CD14-positive monocyte (primary cell): ENCODE measurements at regions not wholly inside any gene's neighbourhood (a gene's known extent, or its start where the extent isn't known, plus 50 kb on each side); places are given as distances from the start of the nearest gene placed in this dataset.

ENCODE experiments used
- DNase-seq, 3 donors: peaks; one replicate each; pipeline ENCODE4 v3.0.0-alpha.2; 2011 to 2022
- H2AFZ ChIP-seq: 2 replicates; pipeline ENCODE4 v1.6.0; 2012; ENCODE audit warnings: mild to moderate bottlenecking, low read depth, low read length, inconsistent platforms; ENCODE audit not compliant: insufficient read depth, poor library complexity, severe bottlenecking
- H3K27ac ChIP-seq, 2 donors: 1 replicate in 1 of 2; 2 replicates in 1 of 2; pipeline ENCODE4 v1.5.1; 2012 to 2013; ENCODE audit warnings: low read length in 2 of 2, control low read depth in 1 of 2, inconsistent platforms in 1 of 2, low read depth in 1 of 2, mild to moderate bottlenecking in 1 of 2
- H3K27me3 ChIP-seq, 2 donors: one replicate each; pipeline versions ENCODE4 v1.6.0 to v1.6.1; 2011 to 2013; ENCODE audit warnings: low read length in 2 of 2; ENCODE audit not compliant: control insufficient read depth in 2 of 2, insufficient read depth in 2 of 2
- H3K36me3 ChIP-seq, 2 donors: replicated peaks in 1 of 2; 1 replicate in 1 of 2; 2 replicates in 1 of 2; pipeline versions ENCODE4 v1.5.1 to v1.6.1; 2012 to 2013; ENCODE audit warnings: low read length in 2 of 2, control low read depth in 1 of 2, inconsistent platforms in 1 of 2, mild to moderate bottlenecking in 1 of 2; ENCODE audit not compliant: insufficient read depth in 2 of 2, control insufficient read depth in 1 of 2
- H3K4me1 ChIP-seq, 2 donors: 1 replicate in 1 of 2; 2 replicates in 1 of 2; pipeline versions ENCODE4 v1.5.1 to v1.6.1; 2012 to 2013; ENCODE audit warnings: low read length in 2 of 2, control low read depth in 1 of 2, inconsistent platforms in 1 of 2, mild to moderate bottlenecking in 1 of 2, moderate library complexity in 1 of 2; ENCODE audit not compliant: insufficient read depth in 2 of 2, control insufficient read depth in 1 of 2
- H3K4me2 ChIP-seq: replicated peaks from 2 replicates; pipeline ENCODE3; 2012; ENCODE audit warnings: low read length, moderate library complexity, mild to moderate bottlenecking; ENCODE audit not compliant: poor library complexity, severe bottlenecking; ENCODE audit errors: extremely low read depth
- H3K4me3 ChIP-seq, 3 experiments: fragments of 200-600 bp in 1 of 3; sonication (generic) in 1 of 3; replicated peaks in 1 of 3; 1 replicate in 2 of 3; 2 replicates in 1 of 3; pipeline ENCODE4 v1.5.1; 2011 to 2013; ENCODE audit warnings: low read length in 3 of 3, mild to moderate bottlenecking in 3 of 3, control low read depth in 2 of 3, low read depth in 2 of 3, inconsistent platforms in 1 of 3, moderate library complexity in 1 of 3
- H3K79me2 ChIP-seq: 2 replicates; pipeline ENCODE4 v1.6.0; 2012; ENCODE audit warnings: mild to moderate bottlenecking, control low read depth, inconsistent platforms, low read length, moderate library complexity; ENCODE audit not compliant: insufficient read depth
- H3K9ac ChIP-seq: 2 replicates; pipeline ENCODE4 v1.6.0; 2017; ENCODE audit warnings: low read length, mild to moderate bottlenecking; ENCODE audit not compliant: insufficient read depth, poor library complexity, severe bottlenecking
- H3K9me3 ChIP-seq, 2 donors: replicated peaks in 1 of 2; 1 replicate in 1 of 2; 2 replicates in 1 of 2; pipeline versions ENCODE4 v1.5.1 to v1.6.1; 2012 to 2013; ENCODE audit warnings: low read length in 2 of 2, control low read depth in 1 of 2; ENCODE audit not compliant: control insufficient read depth in 1 of 2, insufficient read depth in 1 of 2
- H4K20me1 ChIP-seq: 2 replicates; pipeline ENCODE4 v1.6.0; 2012; ENCODE audit warnings: mild to moderate bottlenecking, low read length, control low read depth, moderate library complexity; ENCODE audit not compliant: insufficient read depth
- H3K27ac Mint-ChIP-seq, 7 donors: one replicate each; pipeline ENCODE4 v1.8.0; 2020; ENCODE audit warnings: mild to moderate bottlenecking in 7 of 7, mixed read lengths in 7 of 7, moderate library complexity in 6 of 7, inconsistent platforms in 2 of 7
- H3K27me3 Mint-ChIP-seq, 3 donors: one replicate each; pipeline ENCODE4 v1.8.0; 2021 to 2022; ENCODE audit warnings: low read depth in 3 of 3, mild to moderate bottlenecking in 3 of 3, mixed read lengths in 3 of 3, moderate library complexity in 3 of 3, inconsistent platforms in 1 of 3
- H3K36me3 Mint-ChIP-seq, 2 donors: one replicate each; pipeline ENCODE4 v1.8.0; 2020; ENCODE audit warnings: mixed read lengths in 2 of 2, inconsistent platforms in 1 of 2, mild to moderate bottlenecking in 1 of 2
- H3K4me1 Mint-ChIP-seq: one replicate; pipeline ENCODE4 v1.8.0; 2020; ENCODE audit warnings: mild to moderate bottlenecking, mixed read lengths
- H3K4me3 Mint-ChIP-seq, 2 donors: one replicate each; pipeline ENCODE4 v1.8.0; 2020; ENCODE audit warnings: mild to moderate bottlenecking in 2 of 2, mixed read lengths in 2 of 2, moderate library complexity in 1 of 2
- H3K9me3 Mint-ChIP-seq, 7 donors: one replicate each; pipeline ENCODE4 v1.8.0; 2020 to 2022; ENCODE audit warnings: mixed read lengths in 7 of 7, mild to moderate bottlenecking in 6 of 7, moderate library complexity in 6 of 7, inconsistent platforms in 2 of 7
- WGBS: methylation state at CpG from one replicate; pipeline ENCODE4 v1.1.5; 2013; ENCODE audit warnings: missing lambda C conversion rate; ENCODE audit not compliant: insufficient coverage; 5-methylcytosine and 5-hydroxymethylcytosine counted together
- intact Hi-C, 2 donors: fragments of 100-400 bp; cut with micrococcal nuclease; formaldehyde crosslinking; loops; one replicate each; pipeline versions ENCODE4 v1.15.0 to v1.15.1; 2023
- TF ChIP-seq, protein P1 (sequence below): fragments of 200-600 bp; IDR thresholded peaks from one replicate; pipeline ENCODE4 v1.8.0; 2022; ENCODE audit warnings: antibody characterized with exemption, mild to moderate bottlenecking

DNA sequence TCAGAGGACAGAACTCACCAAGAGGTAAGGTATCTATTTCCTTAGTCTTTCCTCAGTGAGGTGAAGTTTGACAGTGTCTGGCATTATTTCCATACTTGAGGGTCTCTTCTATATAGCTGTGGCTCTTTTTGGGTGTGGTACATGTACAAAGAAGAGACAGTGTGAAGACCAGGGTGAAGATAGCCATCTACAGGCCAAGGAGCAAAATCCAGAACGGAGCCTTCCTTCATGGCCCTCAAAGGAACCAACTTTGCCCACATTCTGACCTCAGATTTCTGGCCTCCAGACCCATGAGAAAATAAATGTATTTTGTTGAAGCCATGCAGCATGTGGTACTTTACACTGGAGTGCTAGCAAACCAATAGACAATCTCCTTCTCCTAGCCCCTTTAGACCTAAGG is 858.5 kb upstream of the B3GALT2 start:
- TF ChIP-seq, protein P1, sequence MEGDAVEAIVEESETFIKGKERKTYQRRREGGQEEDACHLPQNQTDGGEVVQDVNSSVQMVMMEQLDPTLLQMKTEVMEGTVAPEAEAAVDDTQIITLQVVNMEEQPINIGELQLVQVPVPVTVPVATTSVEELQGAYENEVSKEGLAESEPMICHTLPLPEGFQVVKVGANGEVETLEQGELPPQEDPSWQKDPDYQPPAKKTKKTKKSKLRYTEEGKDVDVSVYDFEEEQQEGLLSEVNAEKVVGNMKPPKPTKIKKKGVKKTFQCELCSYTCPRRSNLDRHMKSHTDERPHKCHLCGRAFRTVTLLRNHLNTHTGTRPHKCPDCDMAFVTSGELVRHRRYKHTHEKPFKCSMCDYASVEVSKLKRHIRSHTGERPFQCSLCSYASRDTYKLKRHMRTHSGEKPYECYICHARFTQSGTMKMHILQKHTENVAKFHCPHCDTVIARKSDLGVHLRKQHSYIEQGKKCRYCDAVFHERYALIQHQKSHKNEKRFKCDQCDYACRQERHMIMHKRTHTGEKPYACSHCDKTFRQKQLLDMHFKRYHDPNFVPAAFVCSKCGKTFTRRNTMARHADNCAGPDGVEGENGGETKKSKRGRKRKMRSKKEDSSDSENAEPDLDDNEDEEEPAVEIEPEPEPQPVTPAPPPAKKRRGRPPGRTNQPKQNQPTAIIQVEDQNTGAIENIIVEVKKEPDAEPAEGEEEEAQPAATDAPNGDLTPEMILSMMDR, result no peak
- Mint-ChIP-seq H3K9me3 (peaks cover 0 to 3% (median 0%) of the 10 kb centered on the region in 7 donors), H3K27ac (no peak overlapping the region), H3K36me3 (no peaks in the 10 kb centered on the region), H3K4me1 (no peaks in the 10 kb centered on the region), H3K27me3 (peaks cover 0 to 3% (median 1%) of the 10 kb centered on the region in 3 donors), H3K4me3 (no peak overlapping the region)
- no CpG with 5 or more reads among the region's 1 CpG for WGBS
- Histone ChIP-seq H3K9ac (no peak overlapping the region), H3K79me2 (no peaks in the 10 kb centered on the region), H4K20me1 (no peaks in the 10 kb centered on the region), H3K27me3 (no peaks in the 10 kb centered on the region), H3K36me3 (no peaks in the 10 kb centered on the region), H3K4me1 (no peaks in the 10 kb centered on the region), H3K27ac (no peak overlapping the region), H3K9me3 (no peaks in the 10 kb centered on the region), H2AFZ (no peak overlapping the region), H3K4me3 (no peak overlapping the region), H3K4me2 (no peak overlapping the region)
- intact Hi-C loops, result no loop called here
- no peak for DNase-seq

DNA sequence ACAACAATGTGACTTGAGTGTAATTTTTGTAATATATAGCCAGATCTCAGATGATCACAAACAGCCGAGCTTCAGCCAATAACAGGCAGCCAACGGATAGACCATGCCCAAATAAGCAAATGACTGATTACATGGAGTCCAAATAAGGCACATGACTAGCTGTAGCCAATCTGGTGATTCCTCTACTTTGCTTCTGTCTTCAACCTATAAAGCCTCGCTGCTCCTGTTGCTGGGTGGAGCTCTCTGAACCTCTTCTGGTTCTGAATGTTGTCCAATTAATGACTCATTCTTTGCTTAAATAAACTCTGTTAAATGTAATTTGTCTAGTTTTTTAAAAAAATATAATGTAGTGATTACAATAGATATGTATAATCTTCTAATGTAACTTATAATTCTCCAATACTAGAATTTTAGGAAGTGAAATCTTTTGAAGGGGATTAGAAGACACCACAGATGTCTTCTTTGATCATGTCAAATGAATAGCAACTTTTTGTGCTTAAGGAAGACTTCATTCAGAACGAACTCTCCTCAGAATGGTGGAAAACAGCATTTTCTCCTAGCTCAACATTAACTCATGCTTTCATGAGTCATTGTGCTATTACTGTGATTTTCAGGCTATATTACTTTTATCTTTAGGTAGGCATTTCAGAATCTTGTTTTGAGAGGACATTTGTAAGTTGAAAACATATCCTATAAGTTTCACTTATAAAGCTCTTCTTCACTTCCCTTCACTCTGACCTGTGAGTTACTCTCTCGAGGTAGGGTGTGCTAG is 857.8 kb upstream of the B3GALT2 start:
- Histone ChIP-seq H3K4me3 (no peak overlapping the region), H4K20me1 (no peaks in the 10 kb centered on the region), H3K27me3 (no peaks in the 10 kb centered on the region), H3K9ac (no peak overlapping the region), H3K4me2 (no peak overlapping the region), H3K4me1 (no peaks in the 10 kb centered on the region), H3K27ac (no peak overlapping the region), H3K9me3 (no peaks in the 10 kb centered on the region), H2AFZ (no peak overlapping the region), H3K79me2 (no peaks in the 10 kb centered on the region), H3K36me3 (no peaks in the 10 kb centered on the region)
- whole genome bisulfite sequencing, result 94% methylated on average over 2 of the region's 5 CpGs
- H3K4me1 Mint-ChIP-seq, result no peaks in the 10 kb centered on the region
- peaks cover 0 to 3% (median 1%) of the 10 kb centered on the region in 3 donors for H3K27me3 Mint-ChIP-seq
- DNase-seq, result no peak
- H3K9me3 Mint-ChIP-seq, result peaks cover 0 to 3% (median 0%) of the 10 kb centered on the region in 7 donors
- TF ChIP-seq, protein P1, result no peak
- H3K36me3 Mint-ChIP-seq, result no peaks in the 10 kb centered on the region
- intact Hi-C loops, result no loop called here
- no peak overlapping the region for H3K4me3 Mint-ChIP-seq
- no peak overlapping the region for H3K27ac Mint-ChIP-seq
